Glomerular endothelial cell (primary cell): ENCODE measurements at regions not wholly inside any gene's neighbourhood (a gene's known extent, or its start where the extent isn't known, plus 50 kb on each side); places are given as distances from the start of the nearest gene placed in this dataset.

Experiments used
- DNase-seq: peaks from one replicate; pipeline ENCODE4 v3.0.0-alpha.2; 2011; ENCODE audit warnings: low read depth, low spot score; ENCODE audit errors: extremely low read depth

GRCh38 chr3:23644099-23644498, 161.7 kb upstream of the UBE2E1 start:
- DNase-seq: no peak

DNA sequence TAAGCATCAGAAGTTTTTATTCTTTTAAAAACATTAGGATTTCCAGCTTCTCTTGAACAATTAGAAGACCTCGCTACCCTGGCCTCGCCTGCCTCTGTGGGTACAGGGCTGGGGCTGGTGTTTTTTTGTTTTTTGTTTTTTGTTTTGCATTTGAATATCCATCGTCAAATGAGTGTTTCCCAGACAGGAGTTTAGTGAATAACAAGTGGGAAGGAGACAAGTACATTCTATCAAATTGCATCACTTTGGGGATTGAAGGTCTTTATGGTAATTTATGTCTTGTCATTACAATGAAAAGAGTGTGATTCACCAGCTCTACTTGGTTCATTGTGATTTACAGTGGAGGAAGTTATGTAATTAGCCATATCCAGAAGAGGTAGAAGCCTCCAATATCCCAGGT, 161.1 kb upstream of the UBE2E1 start:
- DNase-seq: no peak

DNA sequence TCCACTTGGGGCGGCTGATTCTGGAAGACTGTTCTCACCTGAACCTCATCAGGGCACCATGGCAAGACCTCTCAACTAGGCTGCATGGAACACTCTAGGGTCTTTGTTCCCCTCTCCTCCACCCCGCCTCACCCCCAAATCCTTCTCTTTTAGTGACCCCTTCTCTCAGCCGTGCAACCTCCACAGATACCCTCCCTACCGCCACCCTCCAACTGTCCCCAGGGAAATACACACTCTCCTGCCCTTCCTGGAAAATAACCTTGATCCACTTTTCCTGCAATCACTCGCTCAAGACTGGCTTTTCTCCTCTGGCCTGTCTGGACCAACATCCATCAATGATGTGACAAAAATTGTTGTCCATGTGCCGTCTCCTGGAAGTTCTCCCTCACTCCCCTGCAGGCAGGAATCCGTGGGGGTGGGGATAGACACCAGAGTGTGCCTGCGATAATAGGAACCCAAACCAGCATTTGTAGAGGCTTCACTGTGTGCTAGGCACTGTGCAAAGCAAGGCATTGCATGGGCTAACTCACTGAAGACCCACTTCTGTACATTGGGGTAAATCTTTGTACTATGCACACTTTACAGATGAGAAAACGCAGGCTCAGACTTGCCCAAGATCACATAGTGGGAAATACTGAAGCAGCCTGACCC, 160.1 kb upstream of the UBE2E1 start:
- DNase-seq: no peak

- no peak for DNase-seq
Observed at GRCh38 chr3:23646184-23646920, 159.4 kb upstream of the UBE2E1 start.

DNA sequence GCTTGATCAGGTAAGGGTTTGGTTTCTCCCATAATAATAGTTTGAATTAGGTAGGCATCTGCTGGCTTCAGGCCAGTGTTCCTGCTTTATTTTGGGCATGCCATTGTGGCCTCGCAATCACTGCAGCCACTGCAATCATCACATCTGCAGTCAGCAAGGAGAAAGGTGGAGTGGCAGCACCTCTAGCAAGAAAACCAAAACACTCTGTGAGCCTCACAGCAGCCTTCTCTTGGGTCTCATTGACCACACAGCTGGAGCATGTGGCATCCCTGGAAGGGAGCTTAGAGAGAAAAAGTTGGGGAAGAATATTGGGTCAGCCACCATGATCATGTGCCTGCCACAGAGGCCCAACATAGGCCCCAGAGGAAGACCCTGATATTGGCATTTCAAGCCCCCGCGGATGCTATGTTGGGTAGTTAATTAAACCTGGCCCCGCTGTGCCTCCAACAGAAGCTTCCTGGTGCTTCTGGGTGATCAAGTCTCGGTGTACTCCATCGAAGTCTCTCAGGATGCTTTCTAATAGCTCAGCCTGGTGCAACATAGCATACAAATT, 158.0 kb upstream of the UBE2E1 start:
- no peak for DNase-seq

- no peak for DNase-seq
Observed at GRCh38 chr3:23648326-23648995, 157.3 kb upstream of the UBE2E1 start.

- DNase-seq: no peak
Observed at GRCh38 chr3:23648996-23649395, 156.8 kb upstream of the UBE2E1 start.

DNA sequence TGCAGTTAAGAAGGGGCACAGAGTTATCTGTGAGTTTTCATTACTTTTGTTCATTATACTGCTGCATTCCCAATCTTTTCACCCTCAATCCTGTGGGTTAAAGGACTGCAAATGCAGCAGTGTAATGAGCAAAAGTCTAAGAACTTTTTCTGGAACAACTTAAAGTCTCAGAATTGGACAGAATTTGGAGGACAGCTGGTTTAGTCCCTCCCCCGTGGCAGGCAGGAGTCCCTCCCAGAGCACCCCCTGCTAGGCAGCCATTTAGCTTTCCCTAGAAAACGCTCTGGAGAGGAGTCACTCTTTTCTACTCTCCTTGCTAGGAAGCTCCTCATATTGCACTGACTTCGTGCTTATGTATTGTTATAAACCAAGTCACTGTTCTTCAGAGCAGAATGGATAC, 156.3 kb upstream of the UBE2E1 start:
- DNase-seq: no peak

GRCh38 chr3:23650371-23651140, 155.2 kb upstream of the UBE2E1 start:
- DNase-seq: no peak

DNA sequence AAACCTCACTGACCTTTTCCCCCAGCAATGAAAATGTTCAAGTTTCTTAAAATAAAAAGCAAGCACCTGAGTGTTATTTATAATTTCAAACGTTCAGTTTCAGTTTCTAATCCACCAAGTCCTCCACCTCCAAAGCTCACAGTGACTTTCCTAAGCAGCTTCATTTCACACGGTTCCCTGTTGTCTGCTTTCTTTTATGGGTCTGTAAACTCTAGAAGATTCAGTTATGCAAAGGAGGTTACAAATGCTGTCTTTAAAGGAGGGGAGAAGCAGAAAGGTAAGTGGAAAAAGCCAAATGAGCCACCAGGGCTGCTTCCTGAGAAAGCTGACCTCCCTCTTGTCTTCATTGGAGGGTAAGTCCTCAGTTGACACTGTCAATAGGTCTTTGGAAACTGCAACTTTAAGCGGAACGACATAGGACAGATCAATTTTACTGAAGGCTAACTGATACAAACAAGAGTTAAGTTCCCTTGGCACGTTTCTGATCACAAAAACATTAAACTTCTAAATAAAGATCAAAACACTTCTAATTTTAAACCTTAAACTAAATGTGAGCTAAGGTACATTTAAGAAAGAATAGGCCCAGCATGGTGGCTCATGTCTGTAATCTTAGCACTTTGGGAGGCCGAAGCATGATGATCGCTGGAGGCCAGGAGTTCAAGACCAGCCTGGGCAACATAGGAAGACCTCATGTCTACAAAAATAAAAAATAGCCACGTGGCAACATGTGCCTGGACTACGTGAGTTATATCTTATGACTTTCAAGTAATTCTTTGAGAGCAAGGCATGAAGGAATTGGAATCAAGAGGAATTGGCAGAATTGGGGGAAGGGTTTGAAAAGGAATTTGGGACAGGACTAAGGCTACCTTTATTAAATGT, 151.9 kb upstream of the UBE2E1 start:
- DNase-seq: no peak

DNA sequence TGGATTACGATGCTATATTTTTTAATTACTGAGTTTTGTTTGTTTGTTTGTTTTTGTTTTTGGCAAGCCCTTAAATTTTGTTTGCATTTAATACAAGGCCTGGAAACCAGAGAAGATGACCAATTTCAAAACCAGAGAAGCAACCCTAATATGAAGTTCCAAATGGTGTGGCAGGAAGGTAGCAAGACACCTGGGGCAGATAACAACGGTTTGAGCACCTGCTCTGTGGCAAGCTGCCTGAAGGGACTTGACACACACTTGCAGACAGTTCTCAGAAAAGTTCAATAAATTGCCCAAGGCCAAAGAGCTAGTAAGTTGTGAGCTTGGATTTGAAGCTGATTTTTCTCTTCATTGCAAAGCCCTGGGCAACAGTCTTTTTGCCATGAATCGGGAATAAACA, 151.2 kb upstream of the UBE2E1 start:
- DNase-seq: no peak

- no peak for DNase-seq
Observed at GRCh38 chr3:23655749-23656148, 150.0 kb upstream of the UBE2E1 start.

GRCh38 chr3:23656199-23656598, 149.6 kb upstream of the UBE2E1 start:
- no peak for DNase-seq

DNA sequence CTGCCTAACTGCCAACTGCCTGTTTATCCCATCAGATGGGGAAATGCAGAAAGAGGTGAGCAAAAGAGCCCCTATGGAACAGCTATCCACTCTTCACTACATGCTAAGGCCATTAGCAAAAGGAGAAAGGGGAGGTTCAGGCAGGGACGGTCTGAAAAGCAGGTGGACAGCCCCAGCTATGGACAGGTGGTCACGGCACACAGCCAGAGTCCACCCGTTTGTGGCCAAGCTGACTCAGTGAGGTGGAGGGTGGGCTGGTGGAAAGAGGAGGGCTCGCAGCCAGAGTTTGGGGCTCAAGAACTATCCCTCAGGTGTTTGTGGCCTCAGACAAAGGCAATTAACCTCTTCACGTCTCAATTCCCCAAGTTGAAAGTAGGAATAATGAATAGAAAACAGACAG, 148.9 kb upstream of the UBE2E1 start:
- DNase-seq: no peak

GRCh38 chr3:23657647-23658046, 148.1 kb upstream of the UBE2E1 start:
- DNase-seq: no peak

DNA sequence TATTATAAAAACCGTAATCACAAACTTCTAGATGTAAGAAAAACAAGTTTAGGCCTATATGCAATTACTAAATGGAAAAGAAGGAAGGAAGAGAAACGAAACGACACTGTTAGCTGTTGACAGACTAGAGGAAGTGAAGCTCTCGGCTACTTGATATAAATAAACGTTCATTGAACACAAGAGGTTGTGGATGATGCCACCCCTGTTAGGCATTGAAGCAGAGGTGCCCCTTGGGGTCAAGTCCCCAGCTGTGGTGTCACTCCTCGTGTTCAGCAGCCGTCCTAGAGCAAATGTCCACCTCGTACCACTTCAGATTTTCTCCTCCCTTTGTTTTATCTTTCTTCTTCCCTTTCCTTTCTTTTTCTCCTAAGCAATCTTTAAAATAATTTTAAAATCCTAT, 146.5 kb upstream of the UBE2E1 start:
- DNase-seq: no peak

GRCh38 chr3:23659840-23660430, 145.8 kb upstream of the UBE2E1 start:
- DNase-seq: no peak

- DNase-seq: no peak
Observed at GRCh38 chr3:23662079-23662617, 143.6 kb upstream of the UBE2E1 start.

- DNase-seq: no peak
Observed at GRCh38 chr3:23663246-23663645, 142.5 kb upstream of the UBE2E1 start.
